WTC11 (cell line): ENCODE measurements at regions not wholly inside any gene's neighbourhood (a gene's known extent, or its start where the extent isn't known, plus 50 kb on each side); places are given as distances from the start of the nearest gene placed in this dataset.

Experiments used
- CTCF ChIP-seq: fragments of 200-600 bp; IDR thresholded peaks from 2 replicates; pipeline ENCODE4 v1.8.0; 2022; ENCODE audit warnings: antibody characterized with exemption
- GTF2I ChIP-seq: fragments of 250-450 bp; sonication (Bioruptor Pico); conservative IDR thresholded peaks from 2 replicates; pipeline ENCODE4 v1.4.0; 2021; ENCODE audit warnings: mild to moderate bottlenecking
- NFE2L1 ChIP-seq: sonication (generic); formaldehyde crosslinking; IDR thresholded peaks from 2 replicates; pipeline ENCODE4 v1.8.1; 2023; ENCODE audit warnings: missing genetic modification reagents
- TCF7 ChIP-seq: sonication (generic); formaldehyde crosslinking; IDR thresholded peaks from 2 replicates; pipeline ENCODE4 v1.8.0; 2022; ENCODE audit warnings: mild to moderate bottlenecking, low read depth, missing genetic modification reagents, moderate library complexity
- TEAD4 ChIP-seq: sonication (generic); formaldehyde crosslinking; IDR thresholded peaks from 2 replicates; pipeline ENCODE4 v1.8.0; 2022; ENCODE audit warnings: mild to moderate bottlenecking, missing genetic modification reagents
- ZNF425 ChIP-seq: fragments of 250-450 bp; sonication (Bioruptor Pico); conservative IDR thresholded peaks from 2 replicates; pipeline ENCODE4 v1.9.0; 2021; ENCODE audit warnings: mild to moderate bottlenecking

GRCh38 chr2:18290386-18290785 lies 270.1 kb downstream of the RDH14 start:
- TF ChIP-seq NFE2L1 (CRISPR knock-in tag) (no peak), CTCF (no peak), TCF7 (CRISPR knock-in tag) (no peak), ZNF425 (CRISPR knock-in tag) (no peak), GTF2I (CRISPR knock-in tag) (no peak), TEAD4 (CRISPR knock-in tag) (no peak)
